Middle frontal gyrus (tissue), 1 donor: ENCODE measurements at regions not wholly inside any gene's neighbourhood (a gene's known extent, or its start where the extent isn't known, plus 50 kb on each side); places are given as distances from the start of the nearest gene placed in this dataset.
"Not testable (repeated sequence)": the region's sequence is repeated elsewhere in the genome, so short reads cannot be mapped to it uniquely, and the experiment has no call there.

ENCODE experiments used
- DNase-seq: peaks from one replicate; pipeline ENCODE4 v3.0.0-alpha.2; 2015; ENCODE audit warnings: low spot score; ENCODE audit errors: extremely low spot score

DNA sequence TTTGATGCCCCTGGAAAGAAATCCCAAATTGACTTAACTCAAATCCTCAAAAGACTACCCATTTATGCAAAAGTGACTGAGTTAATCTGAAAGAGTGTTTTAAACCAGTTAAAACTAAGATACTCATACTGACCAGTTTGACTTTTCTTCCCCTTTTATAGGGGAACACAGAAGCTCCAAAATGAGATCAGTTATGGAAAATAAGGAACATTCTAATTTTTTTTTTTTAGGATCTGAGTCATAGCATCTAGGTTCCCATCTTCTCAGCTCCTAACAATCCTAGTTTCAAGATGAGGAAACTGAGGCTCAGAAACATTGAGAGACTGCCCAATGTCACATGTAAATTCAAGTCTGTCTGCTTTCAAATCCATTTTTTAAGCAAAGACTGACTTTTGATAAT lies 231.1 kb upstream of the RUNX1 start:
- no peak for DNase-seq

GRCh38 chr21:35275776-35276175 lies 226.7 kb upstream of the RUNX1 start:
- DNase-seq: no peak

DNA sequence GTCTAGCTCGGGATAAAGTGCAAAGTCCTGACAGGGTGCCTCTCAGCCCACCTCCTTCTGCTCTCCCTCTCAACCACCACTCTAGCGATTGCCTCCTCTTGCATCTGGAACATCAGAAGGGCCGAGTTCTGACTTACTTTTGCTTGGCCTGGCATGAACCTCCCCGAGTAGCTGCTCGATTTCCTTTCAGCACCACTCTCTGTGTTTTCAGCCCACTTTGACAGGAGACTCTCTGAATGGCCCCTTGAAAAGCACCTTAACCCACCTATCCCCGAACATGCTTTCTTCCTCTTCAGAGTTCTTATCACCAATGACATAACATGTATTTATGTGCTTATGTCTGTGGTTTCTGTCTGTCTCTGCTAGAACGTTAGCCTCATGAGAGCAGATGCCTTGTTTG lies 225.8 kb upstream of the RUNX1 start:
- DNase-seq: no peak

GRCh38 chr21:35274090-35274489 lies 225.0 kb upstream of the RUNX1 start:
- DNase-seq: no peak

DNA sequence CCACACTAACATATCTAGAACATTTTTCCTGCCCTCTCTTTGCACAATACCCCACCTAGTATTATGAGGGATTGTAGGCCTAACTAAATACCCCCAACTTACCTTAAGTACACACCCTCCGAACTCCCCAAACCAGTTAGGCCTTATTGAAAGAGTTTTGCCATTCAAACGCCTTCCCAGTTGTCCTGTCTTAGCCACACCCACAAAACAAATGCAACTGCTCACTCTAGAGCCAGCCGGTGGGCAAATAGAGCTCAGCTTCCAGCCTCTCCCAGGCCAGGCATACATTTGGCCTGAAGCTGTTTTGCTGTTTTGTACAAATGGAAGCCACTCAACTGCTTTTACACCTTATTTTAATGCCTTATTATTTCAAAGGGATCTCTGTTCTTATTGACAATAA lies 224.2 kb upstream of the RUNX1 start:
- DNase-seq: no peak

DNA sequence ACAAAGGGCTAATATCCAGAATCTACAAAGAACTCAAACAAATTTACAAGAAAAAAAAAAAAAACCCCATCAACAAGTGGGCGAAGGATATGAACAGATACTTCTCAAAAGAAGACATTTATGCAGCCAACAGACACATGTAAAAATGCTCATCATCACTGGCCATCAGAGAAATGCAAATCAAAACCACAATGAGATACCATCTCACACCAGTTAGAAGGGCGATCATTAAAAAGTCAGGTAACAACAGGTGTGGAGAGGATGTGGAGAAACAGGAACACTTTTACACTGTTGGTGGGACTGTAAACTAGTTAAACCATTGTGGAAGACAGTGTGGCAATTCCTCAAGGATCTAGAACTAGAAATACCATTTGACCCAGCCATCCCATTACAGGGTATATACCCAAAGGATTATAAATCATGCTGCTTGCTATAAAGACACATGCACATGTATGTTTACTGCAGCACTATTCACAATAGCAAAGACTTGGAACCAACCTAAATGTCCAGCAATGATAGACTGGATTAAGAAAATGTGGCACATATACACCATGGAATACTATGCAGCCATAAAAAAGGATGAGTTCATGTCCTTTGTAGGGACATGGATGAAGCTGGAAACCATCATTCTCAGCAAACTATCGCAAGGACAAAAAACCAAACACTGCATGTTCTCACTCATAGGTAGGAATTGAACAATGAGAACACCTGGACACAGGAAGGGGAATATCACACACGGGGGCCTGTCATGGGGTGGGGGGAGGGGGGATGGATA lies 222.4 kb upstream of the RUNX1 start:
- DNase-seq: not testable (repeated sequence)

DNA sequence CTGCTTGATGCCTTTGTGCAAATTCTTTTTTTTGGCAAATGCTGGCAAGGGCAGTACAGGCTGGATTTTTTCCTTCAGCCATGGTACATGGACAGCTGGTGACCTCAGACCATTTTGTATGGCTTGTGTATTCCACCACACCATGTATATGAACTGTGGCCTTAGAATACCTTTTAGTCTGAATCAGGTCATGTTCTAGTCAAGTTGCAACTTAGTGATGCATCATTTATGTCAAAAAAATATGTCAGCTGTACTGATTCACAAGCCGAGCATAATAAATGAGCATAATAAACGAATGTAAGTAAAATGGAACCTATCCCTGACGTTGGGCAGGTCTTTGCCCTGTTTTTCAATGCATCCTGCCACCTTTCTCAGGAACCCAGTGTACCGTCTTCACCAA lies 219.7 kb upstream of the RUNX1 start:
- DNase-seq: no peak

- DNase-seq: no peak
Measured at GRCh38 chr21:35268261-35268660, 219.2 kb upstream of the RUNX1 start.

DNA sequence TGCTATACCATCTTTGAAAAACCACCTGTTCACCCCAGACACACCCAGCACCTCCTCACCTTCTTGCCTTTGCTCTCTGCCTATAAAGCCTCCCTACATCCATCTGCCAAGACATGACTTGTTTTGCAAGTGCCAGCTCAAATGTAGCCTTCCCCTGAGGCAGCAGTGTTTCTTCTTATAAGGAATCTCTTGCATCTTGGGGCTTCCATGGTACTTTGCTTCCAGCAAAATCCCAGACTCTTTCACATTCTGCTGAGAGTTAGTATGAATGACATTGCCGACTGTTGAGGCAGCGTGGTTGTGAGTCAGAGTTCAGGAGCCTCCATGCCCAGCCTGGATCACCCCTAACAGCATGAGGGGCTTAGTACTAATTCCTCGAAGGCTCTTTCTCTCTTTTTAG lies 217.4 kb upstream of the RUNX1 start:
- DNase-seq: no peak

DNA sequence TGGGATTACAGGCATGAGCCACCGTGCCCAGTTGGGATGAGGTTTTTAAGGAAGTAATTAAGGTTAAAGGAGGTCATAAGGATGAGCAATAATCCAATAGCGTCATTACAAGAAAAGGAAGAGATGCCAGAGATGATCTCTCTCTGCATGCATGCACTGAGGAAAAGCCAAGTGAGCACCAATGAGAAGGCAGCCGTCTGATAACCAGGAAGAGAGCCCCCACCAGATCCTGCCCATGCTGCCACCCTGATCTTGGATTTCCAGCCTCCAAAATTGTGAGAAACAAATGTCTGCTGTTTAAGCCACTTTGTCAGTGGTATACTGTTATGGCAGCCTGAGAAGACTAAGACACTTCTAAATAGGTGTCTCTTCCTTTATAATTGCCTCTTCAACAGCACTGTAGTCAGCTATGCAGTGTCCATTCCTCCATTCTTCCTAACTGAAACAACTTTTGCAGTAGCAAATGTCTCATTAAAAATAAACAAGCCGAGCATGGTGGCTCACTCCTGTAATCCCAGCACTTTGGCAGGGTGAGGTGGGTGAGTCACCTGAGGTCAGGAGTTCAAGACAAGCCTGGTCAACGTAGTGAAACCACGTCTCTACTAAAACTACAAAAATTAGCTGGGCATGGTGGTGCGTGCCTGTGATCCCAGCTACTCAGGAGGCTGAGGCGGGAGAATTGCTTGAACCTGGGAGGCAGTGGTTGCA lies 216.2 kb upstream of the RUNX1 start:
- DNase-seq: no peak

- DNase-seq: no peak
Measured at GRCh38 chr21:35259457-35259856, 210.4 kb upstream of the RUNX1 start.

- DNase-seq: no peak
Measured at GRCh38 chr21:35258521-35258920, 209.4 kb upstream of the RUNX1 start.

DNA sequence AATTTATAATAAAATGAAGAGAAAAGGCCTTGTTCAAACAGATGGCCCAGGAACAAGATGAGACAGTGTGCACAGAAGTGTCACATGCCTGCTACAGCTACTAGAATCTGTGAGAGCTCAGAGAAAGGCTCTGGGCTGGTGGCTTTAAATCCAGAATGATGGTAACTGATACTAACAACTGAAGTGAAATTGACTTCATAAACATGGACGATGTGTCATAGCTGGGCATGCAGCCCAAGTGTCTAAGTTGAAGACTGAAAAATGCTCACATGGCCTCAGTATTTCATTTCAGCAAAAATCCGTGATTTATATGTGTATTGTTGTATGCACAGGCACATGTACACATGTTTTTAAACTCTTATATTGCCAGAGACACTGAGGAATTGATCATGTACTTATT lies 208.3 kb upstream of the RUNX1 start:
- no peak for DNase-seq

- DNase-seq: peak; percentile 37
Measured at GRCh38 chr21:35256468-35256988, 207.4 kb upstream of the RUNX1 start.

- no peak for DNase-seq
Measured at GRCh38 chr21:35254765-35255138, 205.7 kb upstream of the RUNX1 start.

DNA sequence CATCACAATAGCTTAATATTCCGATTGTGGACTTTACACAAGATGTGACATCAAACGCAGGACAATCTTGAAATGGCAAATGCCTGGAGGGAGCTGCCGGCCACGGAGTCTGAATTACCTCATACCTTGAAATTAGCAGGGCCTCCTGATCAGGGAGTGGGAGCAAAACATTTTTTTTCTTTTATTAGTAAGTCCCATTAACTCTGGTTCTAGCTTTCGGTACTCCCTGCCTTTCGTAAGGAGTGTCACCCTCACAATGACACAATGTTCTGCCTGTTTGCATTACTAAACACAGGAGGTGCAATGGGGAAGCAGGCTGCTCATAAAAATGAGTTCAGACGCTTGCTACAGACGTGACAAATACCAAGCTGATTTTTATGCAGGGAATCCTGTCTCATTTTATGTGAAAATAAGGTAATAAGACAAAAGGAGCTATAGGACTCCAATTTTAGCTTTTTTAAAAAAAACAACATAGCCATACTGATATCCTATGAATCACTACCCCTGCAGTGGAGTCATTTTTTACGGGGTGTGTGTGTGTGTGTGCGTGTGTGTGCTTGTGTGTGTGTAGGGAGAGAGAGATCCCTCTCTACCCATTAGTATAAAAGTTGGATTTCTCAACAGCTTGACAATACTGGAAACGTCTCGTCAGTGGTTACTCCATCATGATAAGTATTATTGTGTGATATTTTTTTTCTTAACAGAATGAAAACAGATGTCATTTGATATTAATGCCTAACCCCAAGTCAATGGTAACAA lies 205.1 kb upstream of the RUNX1 start:
- no peak for DNase-seq

DNA sequence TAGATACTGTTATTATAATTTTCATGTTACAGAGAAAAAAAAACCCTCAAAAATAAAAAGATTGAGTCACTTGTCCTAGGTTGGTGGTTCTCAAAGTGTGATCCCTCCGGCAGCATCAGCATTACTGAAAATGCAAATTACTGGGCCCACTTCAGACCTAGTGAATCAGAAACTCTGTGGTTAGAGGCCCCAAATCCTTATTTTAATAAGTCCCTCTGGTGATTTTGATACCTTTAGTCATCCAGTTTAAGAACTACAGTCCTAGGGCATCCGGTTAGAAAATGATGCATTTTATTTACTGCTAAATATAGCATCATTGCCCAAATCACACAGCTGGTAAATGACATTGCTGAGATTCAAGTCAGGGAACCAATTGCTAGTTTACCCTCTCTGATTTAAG lies 203.7 kb upstream of the RUNX1 start:
- DNase-seq: no peak

DNA sequence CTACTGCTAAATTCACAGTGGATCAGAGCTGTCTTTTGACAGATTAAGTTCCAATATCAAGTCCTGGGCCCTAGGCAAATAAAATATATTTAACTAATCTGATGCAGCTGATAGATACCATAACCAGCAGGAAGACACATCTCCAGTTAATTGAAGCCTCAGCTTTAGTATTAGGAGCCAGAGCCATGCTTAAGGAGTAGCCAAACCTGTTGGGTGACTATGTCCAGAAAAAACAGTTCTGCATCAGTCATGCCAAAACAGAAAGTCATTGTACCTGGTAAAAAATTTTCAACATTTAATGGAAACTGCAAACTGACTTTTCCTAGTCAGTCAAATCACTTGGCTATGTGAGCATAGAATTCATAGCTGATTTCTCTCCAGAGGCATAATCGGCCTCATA lies 200.5 kb upstream of the RUNX1 start:
- DNase-seq: no peak

DNA sequence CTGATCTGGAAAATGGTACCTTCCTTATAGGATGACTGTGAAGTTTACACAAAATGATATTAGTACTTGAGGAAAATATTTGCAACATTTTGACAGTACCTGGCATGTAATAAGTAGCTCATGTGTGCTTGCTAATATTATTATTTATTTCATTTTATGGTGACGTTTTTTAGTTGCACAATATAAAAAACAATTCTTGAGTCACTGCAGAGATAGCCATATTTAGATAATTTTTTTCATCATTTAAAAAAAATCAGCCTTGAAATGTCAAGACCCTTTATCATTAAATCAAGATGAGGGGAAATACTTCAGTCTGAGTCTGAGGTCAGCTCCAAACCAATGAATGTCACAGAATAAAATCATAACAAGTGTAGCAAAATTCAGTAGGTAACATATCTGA lies 196.8 kb upstream of the RUNX1 start:
- DNase-seq: no peak

DNA sequence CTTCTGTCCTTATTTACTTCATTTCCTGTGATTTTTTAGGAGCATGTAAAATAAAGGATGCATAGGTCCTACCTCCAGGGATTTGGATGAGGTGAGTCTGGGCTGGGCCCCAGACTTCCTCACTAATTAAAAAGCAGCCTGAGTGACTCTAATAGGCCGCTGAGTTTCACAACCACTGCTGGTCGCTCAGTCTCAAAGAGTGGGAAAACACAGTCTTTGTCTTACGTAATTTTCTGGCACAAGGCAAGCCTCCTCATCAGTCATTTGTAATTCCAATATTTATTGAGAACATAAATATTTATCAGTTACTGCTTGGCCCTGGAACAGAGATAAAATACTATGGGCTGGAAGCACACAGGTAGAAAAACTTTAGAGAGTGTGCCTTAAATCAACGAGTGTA lies 195.4 kb upstream of the RUNX1 start:
- DNase-seq: no peak

DNA sequence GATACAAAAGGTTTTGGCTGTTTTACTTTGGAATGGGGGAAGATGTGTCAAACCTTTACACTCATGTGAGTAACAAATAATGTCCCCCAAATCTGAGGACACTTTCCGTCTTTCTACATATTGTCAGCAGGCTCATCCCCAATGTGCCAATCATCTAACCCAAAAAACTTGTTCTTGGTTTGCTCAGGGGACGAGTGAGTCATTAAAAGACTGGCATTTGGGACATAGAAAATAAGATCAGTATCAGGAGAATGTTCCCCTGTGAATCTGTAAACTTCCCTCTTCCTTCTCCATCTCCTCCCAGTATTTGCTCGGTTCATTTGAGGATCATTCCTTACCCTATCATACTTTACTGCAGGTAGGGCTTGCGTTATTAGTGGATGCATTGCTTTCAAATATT lies 194.1 kb upstream of the RUNX1 start:
- DNase-seq: no peak

- DNase-seq: no peak
Measured at GRCh38 chr21:35239811-35240219, 190.7 kb upstream of the RUNX1 start.
